Immature natural killer cell (primary cell): ENCODE measurements at regions not wholly inside any gene's neighbourhood (a gene's known extent, or its start where the extent isn't known, plus 50 kb on each side); places are given as distances from the start of the nearest gene placed in this dataset.

ENCODE experiments used
- DNase-seq, 3 donors: peaks; one replicate each; pipeline ENCODE4 v3.0.0; 2022; ENCODE audit warnings: mixed read lengths in 1 of 3
- H3K27ac Mint-ChIP-seq, 6 donors: one replicate each; pipeline ENCODE4 v1.8.0; 2020; ENCODE audit warnings: mixed read lengths in 6 of 6, mild to moderate bottlenecking in 5 of 6, inconsistent platforms in 4 of 6, moderate library complexity in 3 of 6
- H3K27me3 Mint-ChIP-seq, 3 donors: one replicate each; pipeline ENCODE4 v1.8.0; 2020 to 2021; ENCODE audit warnings: low read depth in 3 of 3, mild to moderate bottlenecking in 3 of 3, mixed read lengths in 3 of 3, moderate library complexity in 3 of 3, inconsistent platforms in 1 of 3
- H3K36me3 Mint-ChIP-seq, 3 donors: one replicate each; pipeline ENCODE4 v1.8.0; 2020; ENCODE audit warnings: mixed read lengths in 3 of 3, inconsistent platforms in 2 of 3, mild to moderate bottlenecking in 2 of 3
- H3K4me1 Mint-ChIP-seq, 2 donors: one replicate each; pipeline ENCODE4 v1.8.0; 2020; ENCODE audit warnings: inconsistent platforms in 2 of 2, mild to moderate bottlenecking in 2 of 2, mixed read lengths in 2 of 2, moderate library complexity in 1 of 2
- H3K4me3 Mint-ChIP-seq, 5 donors: one replicate each; pipeline ENCODE4 v1.8.0; 2020; ENCODE audit warnings: mild to moderate bottlenecking in 5 of 5, mixed read lengths in 5 of 5, inconsistent platforms in 3 of 5, moderate library complexity in 3 of 5
- H3K9me3 Mint-ChIP-seq, 6 donors: one replicate each; pipeline ENCODE4 v1.8.0; 2020; ENCODE audit warnings: mild to moderate bottlenecking in 6 of 6, mixed read lengths in 6 of 6, inconsistent platforms in 4 of 6, moderate library complexity in 3 of 6

- H3K27me3 Mint-ChIP-seq: peaks cover 0 to 2% (median 1%) of the 10 kb centered on the region in 3 donors
- no peaks in the 10 kb centered on the region for H3K4me1 Mint-ChIP-seq
- H3K36me3 Mint-ChIP-seq: no peaks in the 10 kb centered on the region
- H3K27ac Mint-ChIP-seq: no peak overlapping the region
- no peak for DNase-seq
- H3K9me3 Mint-ChIP-seq: peaks cover 0 to 2% (median 0%) of the 10 kb centered on the region in 6 donors
- no peak overlapping the region for H3K4me3 Mint-ChIP-seq
These were observed 57.1 kb downstream of the FAM181B start for GRCh38 chr11:82676483-82677094.

GRCh38 chr11:82675838-82676237, 57.8 kb downstream of the FAM181B start:
- Mint-ChIP-seq H3K36me3 (no peaks in the 10 kb centered on the region), H3K9me3 (peaks cover 0 to 2% (median 0%) of the 10 kb centered on the region in 6 donors), H3K4me3 (no peak overlapping the region), H3K27me3 (peaks cover 0 to 1% (median 0%) of the 10 kb centered on the region in 3 donors), H3K27ac (no peak overlapping the region), H3K4me1 (no peaks in the 10 kb centered on the region)
- no peak for DNase-seq

- Mint-ChIP-seq H3K4me1 (no peaks in the 10 kb centered on the region), H3K27me3 (peaks cover 0 to 3% (median 1%) of the 10 kb centered on the region in 3 donors), H3K27ac (no peak overlapping the region), H3K36me3 (no peaks in the 10 kb centered on the region), H3K4me3 (no peak overlapping the region), H3K9me3 (peaks cover 0 to 3% (median under 1%) of the 10 kb centered on the region in 6 donors)
- DNase-seq: no peak
These were observed 60.0 kb downstream of the FAM181B start for GRCh38 chr11:82673631-82674030.

- Mint-ChIP-seq H3K4me1 (no peaks in the 10 kb centered on the region), H3K9me3 (peaks cover 0 to 4% (median under 1%) of the 10 kb centered on the region in 6 donors), H3K27ac (no peak overlapping the region), H3K36me3 (no peaks in the 10 kb centered on the region), H3K4me3 (no peak overlapping the region), H3K27me3 (peaks cover 0 to 3% (median 1%) of the 10 kb centered on the region in 3 donors)
- no peak for DNase-seq
These were observed 62.2 kb downstream of the FAM181B start for GRCh38 chr11:82671451-82671850.

GRCh38 chr11:82663535-82663934, 70.1 kb downstream of the FAM181B start:
- no peak for DNase-seq
- H3K27ac Mint-ChIP-seq: no peak overlapping the region
- H3K27me3 Mint-ChIP-seq: peaks cover 0 to 3% (median 0%) of the 10 kb centered on the region in 3 donors
- H3K9me3 Mint-ChIP-seq: peaks cover 0 to 3% (median 0%) of the 10 kb centered on the region in 6 donors
- H3K4me3 Mint-ChIP-seq: no peak overlapping the region
- H3K36me3 Mint-ChIP-seq: no peaks in the 10 kb centered on the region
- no peaks in the 10 kb centered on the region for H3K4me1 Mint-ChIP-seq

DNA sequence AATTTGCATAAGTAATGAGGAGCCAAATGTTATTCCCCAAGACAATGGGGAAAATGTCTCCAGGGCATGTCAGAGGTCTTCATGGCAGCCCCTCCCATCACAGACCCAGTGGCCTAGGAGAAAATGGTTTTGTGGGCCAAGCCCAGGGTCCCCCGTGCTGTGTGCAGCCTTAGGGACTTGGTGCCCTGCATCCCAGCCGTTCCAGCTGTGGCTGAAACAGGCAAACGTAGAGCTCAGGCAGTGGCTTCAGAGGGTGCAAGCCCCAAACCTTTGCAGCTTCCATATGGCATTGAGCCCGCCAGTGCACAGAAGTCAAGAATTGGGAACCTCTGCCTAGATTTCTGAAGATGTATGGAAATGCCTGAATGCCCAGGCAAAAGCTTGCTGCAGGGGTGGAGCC, 79.9 kb downstream of the FAM181B start:
- no peak for DNase-seq
- peaks cover 0 to 2% (median 0%) of the 10 kb centered on the region in 3 donors for H3K27me3 Mint-ChIP-seq
- H3K36me3 Mint-ChIP-seq: no peaks in the 10 kb centered on the region
- no peak overlapping the region for H3K27ac Mint-ChIP-seq
- H3K4me3 Mint-ChIP-seq: no peak overlapping the region
- no peaks in the 10 kb centered on the region for H3K4me1 Mint-ChIP-seq
- peaks cover 0 to 19% (median 2%) of the 10 kb centered on the region in 6 donors for H3K9me3 Mint-ChIP-seq

DNA sequence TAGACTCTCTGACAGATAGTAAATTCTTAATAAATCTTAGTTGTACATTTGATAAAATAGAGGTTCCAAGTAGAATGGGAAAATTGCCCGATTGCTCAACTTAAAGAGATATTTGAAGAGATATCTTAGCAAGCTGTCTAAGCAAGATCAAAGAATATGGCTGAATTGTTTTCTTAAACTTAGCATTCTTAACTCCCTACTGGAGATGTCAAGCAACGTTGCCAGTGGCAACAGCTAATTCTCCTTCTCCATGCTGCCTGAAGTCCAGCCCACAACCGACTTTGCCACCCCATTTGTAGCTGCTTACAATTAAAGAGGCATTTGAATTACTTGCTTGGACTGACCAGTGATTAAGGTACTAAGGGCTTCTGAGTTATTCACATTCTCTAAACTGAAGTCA, 94.4 kb downstream of the FAM181B start:
- Mint-ChIP-seq H3K4me3 (no peak overlapping the region), H3K4me1 (no peaks in the 10 kb centered on the region)

GRCh38 chr11:82636615-82637014, 97.0 kb downstream of the FAM181B start:
- Mint-ChIP-seq H3K4me1 (peaks cover 0 to 2% of the 10 kb centered on the region in 2 donors), H3K36me3 (no peaks in the 10 kb centered on the region), H3K27ac (no peak overlapping the region), H3K4me3 (no peak overlapping the region), H3K9me3 (peaks cover 0 to 9% (median 2%) of the 10 kb centered on the region in 6 donors), H3K27me3 (peaks cover 0 to 2% (median 2%) of the 10 kb centered on the region in 3 donors)
- no peak for DNase-seq

More for the DNA sequence above, 94.4 kb downstream of the FAM181B start:
- DNase-seq: no peak
- no peak overlapping the region for H3K27ac Mint-ChIP-seq
- peaks cover 0 to 9% (median 4%) of the 10 kb centered on the region in 6 donors for H3K9me3 Mint-ChIP-seq
- peaks cover 0 to 2% (median 2%) of the 10 kb centered on the region in 3 donors for H3K27me3 Mint-ChIP-seq
- H3K36me3 Mint-ChIP-seq: no peaks in the 10 kb centered on the region

DNA sequence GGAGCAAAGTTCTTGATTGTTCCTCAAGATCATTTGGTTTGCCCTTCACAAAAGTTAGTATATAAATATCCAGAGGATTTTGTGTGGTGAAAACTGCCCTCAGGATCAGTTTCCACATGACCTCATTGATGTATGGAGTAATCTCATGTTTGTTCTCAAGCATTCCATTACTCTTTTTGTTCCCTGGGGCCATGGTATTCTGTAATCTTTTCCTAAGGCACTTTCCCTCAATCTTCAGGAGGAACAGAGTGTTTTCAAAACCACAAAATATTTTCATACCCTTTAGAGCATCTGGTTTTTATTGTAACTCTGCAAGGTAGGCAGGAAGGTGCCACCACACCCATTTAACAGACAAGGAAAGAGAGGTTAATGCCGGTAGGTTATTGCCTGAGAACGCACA, 99.6 kb downstream of the FAM181B start:
- peaks cover 0 to 2% (median 0%) of the 10 kb centered on the region in 3 donors for H3K27me3 Mint-ChIP-seq
- H3K4me3 Mint-ChIP-seq: no peak overlapping the region
- peaks cover 0 to 2% of the 10 kb centered on the region in 2 donors for H3K4me1 Mint-ChIP-seq
- peaks cover 0 to 9% (median 3%) of the 10 kb centered on the region in 6 donors for H3K9me3 Mint-ChIP-seq
- H3K27ac Mint-ChIP-seq: no peak overlapping the region
- no peak for DNase-seq
- H3K36me3 Mint-ChIP-seq: no peaks in the 10 kb centered on the region

DNA sequence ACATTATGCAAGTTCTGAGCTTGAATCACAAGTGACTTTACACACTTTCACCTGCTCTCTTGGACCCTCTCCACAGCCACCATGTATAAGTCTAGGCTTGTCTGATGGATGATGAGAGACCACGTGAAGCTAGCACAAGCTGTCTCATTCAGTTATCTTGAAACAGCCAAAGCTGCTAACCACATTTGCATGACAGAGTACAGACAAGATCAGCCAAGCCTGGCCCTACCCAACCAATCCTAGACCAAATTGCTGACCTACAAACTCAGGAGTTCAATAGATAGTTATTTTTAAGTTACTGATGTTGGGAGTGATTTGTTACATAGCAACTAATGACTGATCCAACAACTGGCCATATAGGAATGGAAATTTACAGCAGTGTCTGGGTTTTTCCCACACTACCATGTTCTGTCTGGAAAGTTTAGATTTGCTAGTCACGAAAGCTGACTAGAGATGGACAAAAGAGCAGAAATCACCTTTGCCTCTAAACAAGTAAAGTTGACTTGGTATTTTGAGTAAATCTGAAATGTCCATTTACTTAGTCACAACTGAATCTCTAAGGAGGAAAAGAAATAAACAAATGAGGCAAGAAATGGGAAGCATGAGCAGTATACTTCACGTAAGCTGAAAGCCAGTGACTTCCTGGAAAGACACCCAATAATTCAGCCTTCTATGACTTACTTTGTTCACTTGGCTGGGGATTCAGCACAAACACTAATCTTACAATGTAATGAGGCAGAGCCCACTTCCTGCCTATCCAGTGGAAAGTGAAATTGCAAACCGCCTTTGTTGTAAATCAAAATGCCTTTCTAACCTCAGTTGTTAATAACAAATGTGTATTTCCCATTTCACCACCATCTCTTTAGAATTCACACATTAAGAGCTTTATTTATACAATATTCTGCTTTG, 101.7 kb downstream of the FAM181B start:
- H3K36me3 Mint-ChIP-seq: no peaks in the 10 kb centered on the region
- no peak overlapping the region for H3K27ac Mint-ChIP-seq
- H3K4me3 Mint-ChIP-seq: no peak overlapping the region
- no peak for DNase-seq
- peaks cover 0 to 13% (median 5%) of the 10 kb centered on the region in 6 donors for H3K9me3 Mint-ChIP-seq
- peaks cover 0 to 2% (median 0%) of the 10 kb centered on the region in 3 donors for H3K27me3 Mint-ChIP-seq
- peaks cover 0 to 2% of the 10 kb centered on the region in 2 donors for H3K4me1 Mint-ChIP-seq

GRCh38 chr11:82610671-82611070, 123.0 kb downstream of the FAM181B start:
- peaks cover 0 to 4% (median 0%) of the 10 kb centered on the region in 3 donors for H3K27me3 Mint-ChIP-seq
- no peak overlapping the region for H3K4me3 Mint-ChIP-seq
- no peaks in the 10 kb centered on the region for H3K4me1 Mint-ChIP-seq

DNA sequence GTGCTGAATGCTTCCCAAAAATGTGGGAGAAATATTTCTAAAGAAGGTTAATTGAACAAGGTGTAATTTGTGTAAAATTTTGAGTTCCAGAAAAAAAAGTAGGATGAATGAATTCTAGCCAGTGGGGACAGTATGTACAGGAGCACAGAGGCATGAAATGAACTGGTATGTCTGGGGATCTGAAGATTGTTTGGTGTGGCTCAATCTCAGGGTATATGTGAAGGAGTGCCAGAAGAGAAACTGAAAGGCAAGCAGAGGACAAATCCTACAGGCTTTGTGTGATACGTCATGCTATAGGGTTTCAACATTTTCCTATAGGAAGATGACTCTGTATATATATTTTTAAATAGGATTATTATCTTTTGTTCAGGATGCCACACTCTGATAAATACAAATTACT, 126.9 kb downstream of the FAM181B start:
- no peak for DNase-seq
- no peak overlapping the region for H3K27ac Mint-ChIP-seq
- H3K36me3 Mint-ChIP-seq: no peaks in the 10 kb centered on the region
- H3K9me3 Mint-ChIP-seq: peaks cover 0 to 9% (median 5%) of the 10 kb centered on the region in 6 donors
- H3K4me3 Mint-ChIP-seq: no peak overlapping the region
- peaks cover 1 to 5% (median 4%) of the 10 kb centered on the region in 3 donors for H3K27me3 Mint-ChIP-seq
- H3K4me1 Mint-ChIP-seq: no peaks in the 10 kb centered on the region

More at GRCh38 chr11:82610671-82611070, 123.0 kb downstream of the FAM181B start:
- no peak for DNase-seq
- Mint-ChIP-seq H3K9me3 (peaks cover 0 to 8% (median 0%) of the 10 kb centered on the region in 6 donors), H3K36me3 (no peaks in the 10 kb centered on the region), H3K27ac (no peak overlapping the region)

DNA sequence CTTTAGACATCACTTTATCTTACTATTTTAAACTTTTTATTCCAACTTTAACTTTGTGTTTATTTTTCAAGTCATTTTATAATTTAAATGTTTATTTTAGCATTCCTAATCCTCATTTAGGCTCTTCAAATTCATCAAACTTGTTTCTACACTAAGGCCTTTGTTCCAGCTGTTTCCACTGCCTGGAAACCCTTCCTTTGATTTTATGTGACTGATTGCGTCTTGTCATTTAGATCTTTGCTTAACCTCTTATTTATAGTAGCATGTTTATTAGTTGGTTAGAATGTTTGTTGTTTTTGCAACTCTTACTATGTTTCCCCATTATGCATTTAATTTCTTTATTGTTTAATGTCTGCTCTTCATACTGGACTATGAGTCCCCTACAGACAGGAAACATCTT, 132.0 kb downstream of the FAM181B start:
- Mint-ChIP-seq H3K4me1 (no peaks in the 10 kb centered on the region), H3K4me3 (no peak overlapping the region), H3K9me3 (peaks cover 0 to 8% (median 5%) of the 10 kb centered on the region in 6 donors), H3K27ac (no peak overlapping the region), H3K27me3 (peaks cover 0 to 5% (median 1%) of the 10 kb centered on the region in 3 donors), H3K36me3 (no peaks in the 10 kb centered on the region)
- no peak for DNase-seq

DNA sequence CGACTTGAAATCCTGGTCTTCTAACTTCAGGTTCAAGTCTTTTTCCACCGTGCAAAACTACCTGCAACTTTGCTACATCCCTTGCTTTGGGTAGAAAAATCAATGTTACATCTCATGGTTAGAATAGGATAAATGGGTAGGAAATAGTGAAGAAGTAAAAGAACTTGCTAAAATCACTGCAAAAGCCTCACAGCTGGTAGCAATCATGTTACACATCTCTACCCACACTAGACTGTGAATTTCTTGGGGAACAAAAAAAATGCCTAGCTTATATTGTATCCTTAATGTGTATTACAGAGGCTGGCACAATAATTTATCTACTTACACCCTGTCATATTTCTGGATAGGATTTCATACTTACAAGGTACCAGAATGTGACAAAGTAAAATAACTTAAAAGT, 133.8 kb downstream of the FAM181B start:
- Mint-ChIP-seq H3K4me1 (no peaks in the 10 kb centered on the region), H3K9me3 (peaks cover 0 to 8% (median 3%) of the 10 kb centered on the region in 6 donors), H3K27me3 (peaks cover 0 to 5% (median 1%) of the 10 kb centered on the region in 3 donors), H3K36me3 (no peaks in the 10 kb centered on the region), H3K4me3 (no peak overlapping the region), H3K27ac (no peak overlapping the region)
- no peak for DNase-seq
